SK-N-SH (cell line): ENCODE measurements at regions not wholly inside any gene's neighbourhood (a gene's known extent, or its start where the extent isn't known, plus 50 kb on each side); places are given as distances from the start of the nearest gene placed in this dataset.

Source experiments
- CTCF ChIA-PET: fragments of 300-600, 350-600 bp; formaldehyde crosslinking; extraction: SDS; loops from one replicate; lab custom pipeline; 2021; lab: Yijun Ruan, JAX
- POLR2A ChIA-PET: fragments of 350-600 bp; sonication (Branson Sonifier 250); formaldehyde crosslinking; extraction: SDS; loops from one replicate; lab custom pipeline; 2020; ENCODE audit warnings: antibody characterized with exemption, inconsistent platforms; lab: Yijun Ruan, JAX
- DNase-seq: peaks from one replicate; pipeline ENCODE4 v3.0.0; 2012
- H2AFZ ChIP-seq: fragments of 200-600 bp; sonication (generic); 2 replicates; pipeline ENCODE4 v1.8.1; 2016; ENCODE audit warnings: antibody characterized with exemption, mild to moderate bottlenecking, low read depth
- H3F3A ChIP-seq: fragments of 200-600 bp; sonication (generic); replicated peaks from 2 replicates; pipeline ENCODE3; 2016; ENCODE audit warnings: antibody characterized with exemption, mild to moderate bottlenecking; ENCODE audit not compliant: insufficient read depth
- H3K27ac ChIP-seq, 2 experiments: fragments of 200-500 bp in 1 of 2; fragments of 200-600 bp in 1 of 2; sonication (Bioruptor generic) in 1 of 2; sonication (generic), shearing (Covaris generic) in 1 of 2; 2 replicates each; pipeline versions ENCODE4 v1.5.1 to v1.6.1; 2014 to 2016; ENCODE audit warnings: low read depth in 2 of 2, inconsistent platforms in 1 of 2, low read length in 1 of 2, mild to moderate bottlenecking in 1 of 2, mixed read lengths in 1 of 2
- H3K27me3 ChIP-seq: fragments of 200-600 bp; sonication (generic), shearing (Covaris generic); 2 replicates; pipeline ENCODE4 v1.6.1; 2016; ENCODE audit warnings: mixed run types; ENCODE audit not compliant: insufficient read depth
- H3K36me3 ChIP-seq, 2 experiments: fragments of 200-500 bp in 1 of 2; fragments of 200-600 bp in 1 of 2; sonication (Bioruptor generic) in 1 of 2; sonication (generic) in 1 of 2; replicated peaks in 1 of 2; 2 replicates each; pipeline versions ENCODE3 to v1.5.1; 2014 to 2016; ENCODE audit warnings: low read length in 1 of 2, mild to moderate bottlenecking in 1 of 2; ENCODE audit not compliant: insufficient read depth in 2 of 2, control insufficient read depth in 1 of 2
- H3K4me1 ChIP-seq, 2 experiments: fragments of 200-500 bp in 1 of 2; fragments of 200-600 bp in 1 of 2; sonication (Bioruptor generic) in 1 of 2; sonication (generic), shearing (Covaris generic) in 1 of 2; 2 replicates each; pipeline versions ENCODE4 v1.5.1 to v1.6.1; 2014 to 2016; ENCODE audit warnings: low read depth in 1 of 2, low read length in 1 of 2, mixed run types in 1 of 2; ENCODE audit not compliant: insufficient read depth in 2 of 2, control insufficient read depth in 1 of 2
- H3K4me2 ChIP-seq: fragments of 200-600 bp; sonication (generic), shearing (Covaris generic); 2 replicates; pipeline ENCODE4 v1.6.1; 2017; ENCODE audit warnings: mixed run types
- H3K4me3 ChIP-seq, 2 experiments: fragments of 200-500 bp in 1 of 2; fragments of 200-600 bp in 1 of 2; sonication (Bioruptor generic) in 1 of 2; sonication (generic), shearing (Covaris generic) in 1 of 2; 2 replicates each; pipeline versions ENCODE4 v1.5.1 to v1.8.1; 2014 to 2016; ENCODE audit warnings: low read depth in 2 of 2, inconsistent platforms in 1 of 2, low read length in 1 of 2, mild to moderate bottlenecking in 1 of 2, mixed read lengths in 1 of 2, moderate library complexity in 1 of 2
- H3K79me2 ChIP-seq: fragments of 200-600 bp; sonication (generic); 2 replicates; pipeline ENCODE4 v1.8.1; 2017; ENCODE audit warnings: mild to moderate bottlenecking; ENCODE audit not compliant: insufficient read depth
- H3K9ac ChIP-seq: fragments of 200-600 bp; sonication (generic); 2 replicates; pipeline ENCODE4 v1.6.1; 2017; ENCODE audit warnings: mixed run types
- H3K9me2 ChIP-seq: fragments of 200-600 bp; sonication (generic); 2 replicates; pipeline ENCODE4 v1.6.1; 2017; ENCODE audit warnings: mixed run types
- H3K9me3 ChIP-seq: fragments of 200-600 bp; sonication (generic); 2 replicates; pipeline ENCODE4 v1.6.1; 2017; ENCODE audit warnings: mixed run types, mild to moderate bottlenecking, moderate library complexity
- H4K20me1 ChIP-seq: fragments of 200-600 bp; sonication (generic); 2 replicates; pipeline ENCODE4 v1.6.1; 2017; ENCODE audit warnings: mild to moderate bottlenecking, mixed run types; ENCODE audit not compliant: insufficient read depth
- CHD2 ChIP-seq: fragments of 150-350 bp; IDR thresholded peaks from 2 replicates; pipeline ENCODE4 v1.6.1; 2018; ENCODE audit warnings: low read length; ENCODE audit not compliant: partially characterized antibody
- CTCF ChIP-seq: fragments of 200-600 bp; sonication (generic); IDR thresholded peaks from 2 replicates; pipeline ENCODE4 v1.6.1; 2017; ENCODE audit warnings: antibody characterized with exemption, mild to moderate bottlenecking, moderate library complexity
- ELF1 ChIP-seq: IDR thresholded peaks from 2 replicates; pipeline ENCODE4 v1.4.0; 2012
- EZH2phosphoT487 ChIP-seq: fragments of 200-600 bp; sonication (generic); IDR thresholded peaks from 2 replicates; pipeline ENCODE4 v1.6.1; 2017; ENCODE audit warnings: low read depth, mixed run types, mild to moderate bottlenecking, antibody characterized with exemption, moderate library complexity, borderline replicate concordance
- FOSL2 ChIP-seq: IDR thresholded peaks from 2 replicates; pipeline ENCODE4 v1.4.0; 2012; ENCODE audit warnings: low read depth, mild to moderate bottlenecking, moderate library complexity, borderline replicate concordance
- GATA2 ChIP-seq: sonication (generic); formaldehyde crosslinking; IDR thresholded peaks from 2 replicates; pipeline ENCODE4 v1.5.0; 2020; ENCODE audit warnings: mild to moderate bottlenecking, missing genetic modification reagents
- MXI1 ChIP-seq: IDR thresholded peaks from 2 replicates; pipeline ENCODE4 v1.6.1; 2012; ENCODE audit warnings: mild to moderate bottlenecking, low read depth, low read length, improper control_type of control experiment
- PBX3 ChIP-seq: IDR thresholded peaks from 2 replicates; pipeline ENCODE4; 2012
- RAD21 ChIP-seq: IDR thresholded peaks from 2 replicates; pipeline ENCODE4 v1.6.1; 2012; ENCODE audit warnings: mild to moderate bottlenecking, low read length
- RFX5 ChIP-seq: IDR thresholded peaks from 2 replicates; pipeline ENCODE4 v1.6.1; 2012; ENCODE audit warnings: mild to moderate bottlenecking, improper control_type of control experiment, low read length
- SIN3A ChIP-seq: IDR thresholded peaks from 2 replicates; pipeline ENCODE4 v1.6.1; 2012; ENCODE audit warnings: low read depth, mild to moderate bottlenecking, low read length, moderate library complexity, borderline replicate concordance
- TAF1 ChIP-seq: IDR thresholded peaks from 2 replicates; pipeline ENCODE4 v1.6.1; 2012; ENCODE audit warnings: low read depth, mild to moderate bottlenecking, low read length, moderate library complexity, borderline replicate concordance
- TEAD4 ChIP-seq: IDR thresholded peaks from 2 replicates; pipeline ENCODE4 v1.4.0; 2012; ENCODE audit warnings: mild to moderate bottlenecking, borderline replicate concordance; ENCODE audit not compliant: insufficient read depth
- YY1 ChIP-seq: IDR thresholded peaks from 2 replicates; pipeline ENCODE4 v1.4.0; 2012; ENCODE audit warnings: low read depth, mild to moderate bottlenecking
- WGBS: methylation state at CpG from one replicate; pipeline ENCODE4 v1.1.6; 2017; ENCODE audit warnings: low lambda C conversion rate; 5-methylcytosine and 5-hydroxymethylcytosine counted together
- TF ChIP-seq, protein P1 (sequence below): fragments of 150-350 bp; IDR thresholded peaks from 2 replicates; pipeline ENCODE4 v1.6.1; 2016; ENCODE audit warnings: mild to moderate bottlenecking, low read depth, low read length
- TF ChIP-seq, protein P2 (sequence below): IDR thresholded peaks from 2 replicates; pipeline ENCODE4 v1.4.0; 2012; ENCODE audit warnings: low read depth, borderline replicate concordance
- TF ChIP-seq, protein P3 (sequence below): fragments of 150-350 bp; IDR thresholded peaks from 2 replicates; pipeline ENCODE4 v1.6.1; 2017; ENCODE audit warnings: antibody characterized with exemption, low read length, low read depth, borderline replicate concordance

DNA sequence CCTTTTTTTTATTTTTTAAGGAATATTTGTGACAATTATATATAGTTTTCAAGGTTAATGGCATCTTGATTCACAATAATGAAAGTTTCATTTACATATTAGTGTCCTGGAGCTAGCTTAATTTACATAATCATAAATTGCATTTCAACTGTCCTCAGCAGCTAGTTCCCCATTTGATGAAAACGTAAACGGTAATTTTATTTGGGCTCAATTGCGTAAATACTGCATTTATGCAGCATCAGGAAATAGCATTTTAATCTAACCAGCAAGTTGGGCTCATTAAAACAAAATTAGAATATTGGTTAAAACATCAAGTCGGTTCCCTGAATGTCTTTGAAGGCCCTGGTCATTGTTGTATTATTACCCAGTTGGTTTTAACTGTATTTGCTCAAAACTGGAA is 136.8 kb upstream of the CDH5 start:
- ChIA-PET CTCF (interaction anchor here (0.8 kb wide), 1 partner anchor 17 kb away, joined by 3 read pairs; no protein-coding TSS in a partner anchor), POLR2A (no interaction called here)
- Histone ChIP-seq H3K4me2 (no peak overlapping the region), H3K36me3 (no peaks in the 10 kb centered on the region), H3K27ac (no peak overlapping the region), H3K9me2 (no peaks in the 10 kb centered on the region), H3F3A (no peaks in the 10 kb centered on the region), H3K9me3 (no peaks in the 10 kb centered on the region), H2AFZ (no peak overlapping the region), H4K20me1 (no peaks in the 10 kb centered on the region), H3K79me2 (no peaks in the 10 kb centered on the region), H3K9ac (no peak overlapping the region), H3K4me1 (no peaks in the 10 kb centered on the region), H3K4me3 (no peak overlapping the region), H3K27me3 (peaks cover 8% of the 10 kb centered on the region; the same call in 1 of the 2 replicates)
- TF ChIP-seq, protein P1, sequence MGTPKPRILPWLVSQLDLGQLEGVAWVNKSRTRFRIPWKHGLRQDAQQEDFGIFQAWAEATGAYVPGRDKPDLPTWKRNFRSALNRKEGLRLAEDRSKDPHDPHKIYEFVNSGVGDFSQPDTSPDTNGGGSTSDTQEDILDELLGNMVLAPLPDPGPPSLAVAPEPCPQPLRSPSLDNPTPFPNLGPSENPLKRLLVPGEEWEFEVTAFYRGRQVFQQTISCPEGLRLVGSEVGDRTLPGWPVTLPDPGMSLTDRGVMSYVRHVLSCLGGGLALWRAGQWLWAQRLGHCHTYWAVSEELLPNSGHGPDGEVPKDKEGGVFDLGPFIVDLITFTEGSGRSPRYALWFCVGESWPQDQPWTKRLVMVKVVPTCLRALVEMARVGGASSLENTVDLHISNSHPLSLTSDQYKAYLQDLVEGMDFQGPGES, result no peak
- TF ChIP-seq TEAD4, result no peak
- TF ChIP-seq TAF1, result no peak
- no peak for TF ChIP-seq SIN3A
- no peak for TF ChIP-seq RAD21
- TF ChIP-seq EZH2phosphoT487, result no peak
- TF ChIP-seq, protein P2, sequence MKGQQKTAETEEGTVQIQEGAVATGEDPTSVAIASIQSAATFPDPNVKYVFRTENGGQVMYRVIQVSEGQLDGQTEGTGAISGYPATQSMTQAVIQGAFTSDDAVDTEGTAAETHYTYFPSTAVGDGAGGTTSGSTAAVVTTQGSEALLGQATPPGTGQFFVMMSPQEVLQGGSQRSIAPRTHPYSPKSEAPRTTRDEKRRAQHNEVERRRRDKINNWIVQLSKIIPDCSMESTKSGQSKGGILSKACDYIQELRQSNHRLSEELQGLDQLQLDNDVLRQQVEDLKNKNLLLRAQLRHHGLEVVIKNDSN, result no peak
- no peak for TF ChIP-seq ELF1
- no peak for TF ChIP-seq RFX5
- TF ChIP-seq YY1, result no peak
- no peak for TF ChIP-seq MXI1
- no peak for TF ChIP-seq CHD2
- TF ChIP-seq GATA2, result no peak
- TF ChIP-seq FOSL2, result no peak
- TF ChIP-seq CTCF, result no peak
- TF ChIP-seq, protein P3, sequence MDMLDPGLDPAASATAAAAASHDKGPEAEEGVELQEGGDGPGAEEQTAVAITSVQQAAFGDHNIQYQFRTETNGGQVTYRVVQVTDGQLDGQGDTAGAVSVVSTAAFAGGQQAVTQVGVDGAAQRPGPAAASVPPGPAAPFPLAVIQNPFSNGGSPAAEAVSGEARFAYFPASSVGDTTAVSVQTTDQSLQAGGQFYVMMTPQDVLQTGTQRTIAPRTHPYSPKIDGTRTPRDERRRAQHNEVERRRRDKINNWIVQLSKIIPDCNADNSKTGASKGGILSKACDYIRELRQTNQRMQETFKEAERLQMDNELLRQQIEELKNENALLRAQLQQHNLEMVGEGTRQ, result no peak
- no peak for TF ChIP-seq PBX3
- WGBS, result 67% methylated on average over 4 of the region's 4 CpGs
- no peak for DNase-seq
